Thyroid gland (tissue), 4 donors: ENCODE measurements at regions not wholly inside any gene's neighbourhood (a gene's known extent, or its start where the extent isn't known, plus 50 kb on each side); places are given as distances from the start of the nearest gene placed in this dataset.
"Not testable (repeated sequence)": the region's sequence is repeated elsewhere in the genome, so short reads cannot be mapped to it uniquely, and the experiment has no call there.

Source experiments
- POLR2A ChIP-seq, 2 donors: fragments of 450-650 bp; IDR thresholded peaks; one replicate each; pipeline ENCODE4 v1.6.1; 2017; ENCODE audit warnings: antibody characterized with exemption in 2 of 2, mild to moderate bottlenecking in 2 of 2, moderate library complexity in 1 of 2
- TF ChIP-seq, protein P1 (sequence below), 6 experiments: fragments of 200-600 bp in 3 of 6; fragments of 450-650 bp in 3 of 6; sonication (generic) in 3 of 6; IDR thresholded peaks; one replicate each; pipeline ENCODE4 v1.5.1; 2016 to 2019; ENCODE audit warnings: antibody characterized with exemption in 6 of 6, mild to moderate bottlenecking in 2 of 6, inconsistent platforms in 1 of 6, moderate library complexity in 1 of 6

DNA sequence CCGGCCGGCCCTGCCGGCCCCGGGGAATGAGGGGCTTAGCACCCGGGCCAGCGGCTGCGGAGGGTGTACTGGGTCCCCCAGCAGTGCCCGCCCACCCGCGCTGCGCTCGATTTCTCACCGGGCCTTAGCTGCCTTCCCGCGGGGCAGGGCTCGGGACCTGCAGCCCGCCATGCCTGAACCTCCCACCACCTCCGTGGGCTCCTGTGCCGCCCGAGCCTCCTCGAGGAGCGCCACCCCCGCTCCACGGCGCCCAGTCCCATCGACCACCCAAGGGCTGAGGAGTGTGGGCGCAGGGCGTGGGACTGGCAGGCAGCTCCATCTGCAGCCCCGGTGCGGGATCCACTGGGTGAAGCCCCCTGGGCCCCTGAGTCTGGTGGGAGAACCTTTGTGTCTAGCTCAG, 145.5 kb upstream of the CDH7 start:
- TF ChIP-seq, protein P1, sequence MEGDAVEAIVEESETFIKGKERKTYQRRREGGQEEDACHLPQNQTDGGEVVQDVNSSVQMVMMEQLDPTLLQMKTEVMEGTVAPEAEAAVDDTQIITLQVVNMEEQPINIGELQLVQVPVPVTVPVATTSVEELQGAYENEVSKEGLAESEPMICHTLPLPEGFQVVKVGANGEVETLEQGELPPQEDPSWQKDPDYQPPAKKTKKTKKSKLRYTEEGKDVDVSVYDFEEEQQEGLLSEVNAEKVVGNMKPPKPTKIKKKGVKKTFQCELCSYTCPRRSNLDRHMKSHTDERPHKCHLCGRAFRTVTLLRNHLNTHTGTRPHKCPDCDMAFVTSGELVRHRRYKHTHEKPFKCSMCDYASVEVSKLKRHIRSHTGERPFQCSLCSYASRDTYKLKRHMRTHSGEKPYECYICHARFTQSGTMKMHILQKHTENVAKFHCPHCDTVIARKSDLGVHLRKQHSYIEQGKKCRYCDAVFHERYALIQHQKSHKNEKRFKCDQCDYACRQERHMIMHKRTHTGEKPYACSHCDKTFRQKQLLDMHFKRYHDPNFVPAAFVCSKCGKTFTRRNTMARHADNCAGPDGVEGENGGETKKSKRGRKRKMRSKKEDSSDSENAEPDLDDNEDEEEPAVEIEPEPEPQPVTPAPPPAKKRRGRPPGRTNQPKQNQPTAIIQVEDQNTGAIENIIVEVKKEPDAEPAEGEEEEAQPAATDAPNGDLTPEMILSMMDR (IDR thresholded peaks at IDR 0.05): not testable (repeated sequence)
- TF ChIP-seq POLR2A (IDR thresholded peaks at IDR 0.05): not testable (repeated sequence)
